Inflammatory macrophage (primary cell): ENCODE measurements at regions not wholly inside any gene's neighbourhood (a gene's known extent, or its start where the extent isn't known, plus 50 kb on each side); places are given as distances from the start of the nearest gene placed in this dataset.
"Not testable (repeated sequence)": the region's sequence is repeated elsewhere in the genome, so short reads cannot be mapped to it uniquely, and the experiment has no call there.

Source experiments
- DNase-seq, 2 donors: peaks; one replicate each; pipeline ENCODE4 v3.0.0-alpha.2; 2020 to 2022

- no peak for DNase-seq
These were observed 254.6 kb upstream of the LRRC4C start for GRCh38 chr11:41714101-41714500.

GRCh38 chr11:41716862-41717261 lies 257.4 kb upstream of the LRRC4C start:
- DNase-seq, result no peak

- no peak for DNase-seq
These were observed 261.3 kb upstream of the LRRC4C start for GRCh38 chr11:41720761-41721160.

GRCh38 chr11:41728161-41728560 lies 268.7 kb upstream of the LRRC4C start:
- DNase-seq, result not testable (repeated sequence)

GRCh38 chr11:41775296-41775695 lies 315.8 kb upstream of the LRRC4C start:
- DNase-seq, result no peak

- DNase-seq, result no peak
These were observed 320.0 kb upstream of the LRRC4C start for GRCh38 chr11:41779401-41779960.

GRCh38 chr11:41781441-41781840 lies 322.0 kb upstream of the LRRC4C start:
- no peak for DNase-seq

GRCh38 chr11:41784513-41785335 lies 325.3 kb upstream of the LRRC4C start:
- no peak for DNase-seq

- no peak for DNase-seq
These were observed 326.6 kb upstream of the LRRC4C start for GRCh38 chr11:41786087-41786486.

GRCh38 chr11:41788177-41788576 lies 328.7 kb upstream of the LRRC4C start:
- no peak for DNase-seq

GRCh38 chr11:41789376-41789775 lies 329.9 kb upstream of the LRRC4C start:
- DNase-seq, result no peak

- no peak for DNase-seq
These were observed 335.6 kb upstream of the LRRC4C start for GRCh38 chr11:41795004-41795403.

- DNase-seq, result no peak
These were observed 340.3 kb upstream of the LRRC4C start for GRCh38 chr11:41799754-41800153.

GRCh38 chr11:41803895-41804294 lies 344.4 kb upstream of the LRRC4C start:
- no peak for DNase-seq

- no peak for DNase-seq
These were observed 356.9 kb upstream of the LRRC4C start for GRCh38 chr11:41816396-41816795.

- not testable (repeated sequence) for DNase-seq
These were observed 364.8 kb upstream of the LRRC4C start for GRCh38 chr11:41824287-41824686.

GRCh38 chr11:41826085-41826484 lies 366.6 kb upstream of the LRRC4C start:
- DNase-seq, result no peak

- DNase-seq, result no peak
These were observed 377.0 kb upstream of the LRRC4C start for GRCh38 chr11:41836431-41836830.

GRCh38 chr11:41842673-41843072 lies 383.2 kb upstream of the LRRC4C start:
- no peak for DNase-seq

- DNase-seq, result no peak
These were observed 385.6 kb upstream of the LRRC4C start for GRCh38 chr11:41845066-41845465.

GRCh38 chr11:41848349-41848748 lies 388.9 kb upstream of the LRRC4C start:
- DNase-seq, result no peak

- DNase-seq, result no peak
These were observed 389.8 kb upstream of the LRRC4C start for GRCh38 chr11:41849250-41849649.

GRCh38 chr11:41851743-41852142 lies 392.3 kb upstream of the LRRC4C start:
- DNase-seq, result no peak

- no peak for DNase-seq
These were observed 402.4 kb upstream of the LRRC4C start for GRCh38 chr11:41861838-41862237.

- no peak for DNase-seq
These were observed 407.1 kb upstream of the LRRC4C start for GRCh38 chr11:41866525-41866924.
